Endodermal cell (in vitro differentiated cells): ENCODE measurements at regions not wholly inside any gene's neighbourhood (a gene's known extent, or its start where the extent isn't known, plus 50 kb on each side); places are given as distances from the start of the nearest gene placed in this dataset.

Experiments used
- DNase-seq: peaks from one replicate; pipeline ENCODE4 v3.0.0-alpha.2; 2017
- H3K27ac ChIP-seq: 2 replicates; pipeline ENCODE4 v1.5.1; 2013; ENCODE audit warnings: mild to moderate bottlenecking, low read depth, low read length, moderate library complexity
- H3K27me3 ChIP-seq: 2 replicates; pipeline ENCODE4 v1.6.1; 2013; ENCODE audit warnings: mild to moderate bottlenecking, low read length, moderate library complexity; ENCODE audit not compliant: insufficient read depth, control insufficient read depth, poor library complexity, severe bottlenecking
- H3K36me3 ChIP-seq: 2 replicates; pipeline ENCODE4 v1.7.0; 2013; ENCODE audit warnings: mild to moderate bottlenecking, low read length, moderate library complexity; ENCODE audit not compliant: control insufficient read depth, insufficient read depth
- H3K4me1 ChIP-seq: one replicate; pipeline ENCODE4 v1.7.0; 2013; ENCODE audit warnings: low read length; ENCODE audit not compliant: control insufficient read depth, insufficient read depth
- H3K4me3 ChIP-seq: 2 replicates; pipeline ENCODE4 v1.5.1; 2013; ENCODE audit warnings: mild to moderate bottlenecking, low read length, moderate library complexity
- H3K9ac ChIP-seq: 2 replicates; pipeline ENCODE4 v1.6.1; 2013; ENCODE audit warnings: mild to moderate bottlenecking, low read length, moderate library complexity; ENCODE audit not compliant: poor library complexity, severe bottlenecking; ENCODE audit errors: extremely low read depth
- H3K9me3 ChIP-seq: 2 replicates; pipeline ENCODE4 v1.6.1; 2013; ENCODE audit warnings: mild to moderate bottlenecking, low read length, moderate library complexity; ENCODE audit not compliant: control insufficient read depth
- H3K27ac Mint-ChIP-seq: 2 replicates; pipeline ENCODE4 v1.8.0; 2020; ENCODE audit warnings: mixed read lengths
- H3K27me3 Mint-ChIP-seq: 2 replicates; pipeline ENCODE4 v1.8.0; 2021; ENCODE audit warnings: mild to moderate bottlenecking, mixed read lengths; ENCODE audit not compliant: insufficient read depth
- H3K36me3 Mint-ChIP-seq: 2 replicates; pipeline ENCODE4 v1.8.0; 2020; ENCODE audit warnings: low read depth, mixed read lengths
- H3K4me1 Mint-ChIP-seq: 2 replicates; pipeline ENCODE4 v1.8.0; 2020; ENCODE audit warnings: mixed read lengths
- H3K4me3 Mint-ChIP-seq: 2 replicates; pipeline ENCODE4 v1.8.0; 2020; ENCODE audit warnings: mild to moderate bottlenecking, moderate library complexity, mixed read lengths
- H3K9me3 Mint-ChIP-seq: 2 replicates; pipeline ENCODE4 v1.8.0; 2020; ENCODE audit warnings: mild to moderate bottlenecking, mixed read lengths
- WGBS, 2 experiments: methylation state at CpG; one replicate each; pipeline versions ENCODE4 v1.1.5 to v1.1.7; 2013; ENCODE audit warnings: missing lambda C conversion rate in 2 of 2, mixed read lengths in 1 of 2; ENCODE audit not compliant: insufficient coverage in 1 of 2, insufficient read length in 1 of 2; 5-methylcytosine and 5-hydroxymethylcytosine counted together
- TF ChIP-seq, protein P1 (sequence below): fragments of 200-600 bp; sonication (generic); conservative IDR thresholded peaks from 2 replicates; pipeline ENCODE4 v1.5.0; 2021; ENCODE audit warnings: antibody characterized with exemption, mild to moderate bottlenecking

DNA sequence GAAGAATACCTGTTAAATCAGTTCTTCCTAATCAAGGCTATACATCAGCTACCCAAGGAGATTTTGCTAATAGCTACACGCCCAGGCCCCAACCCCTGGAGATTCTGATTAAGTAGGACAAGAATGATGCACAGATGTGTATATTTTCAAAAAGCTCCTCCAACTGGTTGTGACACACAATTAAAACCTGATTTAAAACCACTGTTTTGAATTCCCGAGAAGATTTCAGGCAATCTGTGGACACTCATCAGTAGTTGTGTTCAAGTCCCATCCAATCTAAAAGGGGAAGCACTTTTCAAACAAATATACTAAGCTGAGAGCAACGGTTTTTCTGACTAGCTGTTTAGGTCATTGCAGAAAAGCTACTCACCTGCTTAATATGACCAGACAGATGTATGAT is 118.9 kb upstream of the NHSL1 start:
- no peak overlapping the region for H3K4me3 Mint-ChIP-seq
- no peaks in the 10 kb centered on the region for H3K9me3 ChIP-seq
- no peaks in the 10 kb centered on the region for H3K27me3 ChIP-seq
- WGBS, 2 experiments, result 89 to 90% methylated on average over 3 of the region's 3 CpGs
- TF ChIP-seq, protein P1, sequence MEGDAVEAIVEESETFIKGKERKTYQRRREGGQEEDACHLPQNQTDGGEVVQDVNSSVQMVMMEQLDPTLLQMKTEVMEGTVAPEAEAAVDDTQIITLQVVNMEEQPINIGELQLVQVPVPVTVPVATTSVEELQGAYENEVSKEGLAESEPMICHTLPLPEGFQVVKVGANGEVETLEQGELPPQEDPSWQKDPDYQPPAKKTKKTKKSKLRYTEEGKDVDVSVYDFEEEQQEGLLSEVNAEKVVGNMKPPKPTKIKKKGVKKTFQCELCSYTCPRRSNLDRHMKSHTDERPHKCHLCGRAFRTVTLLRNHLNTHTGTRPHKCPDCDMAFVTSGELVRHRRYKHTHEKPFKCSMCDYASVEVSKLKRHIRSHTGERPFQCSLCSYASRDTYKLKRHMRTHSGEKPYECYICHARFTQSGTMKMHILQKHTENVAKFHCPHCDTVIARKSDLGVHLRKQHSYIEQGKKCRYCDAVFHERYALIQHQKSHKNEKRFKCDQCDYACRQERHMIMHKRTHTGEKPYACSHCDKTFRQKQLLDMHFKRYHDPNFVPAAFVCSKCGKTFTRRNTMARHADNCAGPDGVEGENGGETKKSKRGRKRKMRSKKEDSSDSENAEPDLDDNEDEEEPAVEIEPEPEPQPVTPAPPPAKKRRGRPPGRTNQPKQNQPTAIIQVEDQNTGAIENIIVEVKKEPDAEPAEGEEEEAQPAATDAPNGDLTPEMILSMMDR, result no peak
- no peak overlapping the region for H3K27ac Mint-ChIP-seq
- DNase-seq, result no peak
- H3K27ac ChIP-seq, result no peak overlapping the region
- no peaks in the 10 kb centered on the region for H3K4me1 ChIP-seq
- H3K9me3 Mint-ChIP-seq, result peaks cover 5% of the 10 kb centered on the region
- peaks cover 9% of the 10 kb centered on the region for H3K36me3 Mint-ChIP-seq
- no peaks in the 10 kb centered on the region for H3K27me3 Mint-ChIP-seq
- H3K36me3 ChIP-seq, result no peaks in the 10 kb centered on the region
- no peak overlapping the region for H3K4me3 ChIP-seq
- no peak overlapping the region for H3K9ac ChIP-seq
- no peaks in the 10 kb centered on the region for H3K4me1 Mint-ChIP-seq

DNA sequence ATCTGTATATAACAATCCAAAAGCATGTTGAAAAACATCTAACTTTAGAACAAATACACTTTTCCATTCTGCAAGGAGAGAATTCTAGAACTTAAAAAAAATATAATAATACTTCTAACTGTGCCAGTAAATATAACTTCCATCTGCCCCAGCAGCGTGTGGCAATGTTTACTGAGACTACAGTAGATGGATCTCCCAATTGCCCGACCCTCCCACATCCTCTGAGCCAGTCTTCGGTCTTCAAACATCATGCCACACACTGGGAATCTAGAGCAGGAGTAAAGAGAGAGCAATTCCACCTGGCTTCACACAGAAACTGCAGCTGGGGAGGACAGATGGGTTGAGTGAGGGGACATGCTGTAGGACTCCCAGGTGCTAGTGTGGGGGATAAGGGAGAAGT is 121.3 kb upstream of the NHSL1 start:
- TF ChIP-seq, protein P1, result no peak
- Mint-ChIP-seq H3K36me3 (peaks cover 4% of the 10 kb centered on the region), H3K4me1 (no peaks in the 10 kb centered on the region), H3K27ac (no peak overlapping the region), H3K4me3 (no peak overlapping the region), H3K27me3 (no peaks in the 10 kb centered on the region), H3K9me3 (no peaks in the 10 kb centered on the region)
- H3K36me3 ChIP-seq, result no peaks in the 10 kb centered on the region
- no peaks in the 10 kb centered on the region for H3K4me1 ChIP-seq
- no peaks in the 10 kb centered on the region for H3K9me3 ChIP-seq
- H3K27me3 ChIP-seq, result no peaks in the 10 kb centered on the region
- no peak overlapping the region for H3K4me3 ChIP-seq
- H3K27ac ChIP-seq, result no peak overlapping the region
- H3K9ac ChIP-seq, result no peak overlapping the region
- WGBS, 2 experiments, result 93 to 98% methylated on average over 3 of the region's 3 CpGs
- DNase-seq, result no peak

DNA sequence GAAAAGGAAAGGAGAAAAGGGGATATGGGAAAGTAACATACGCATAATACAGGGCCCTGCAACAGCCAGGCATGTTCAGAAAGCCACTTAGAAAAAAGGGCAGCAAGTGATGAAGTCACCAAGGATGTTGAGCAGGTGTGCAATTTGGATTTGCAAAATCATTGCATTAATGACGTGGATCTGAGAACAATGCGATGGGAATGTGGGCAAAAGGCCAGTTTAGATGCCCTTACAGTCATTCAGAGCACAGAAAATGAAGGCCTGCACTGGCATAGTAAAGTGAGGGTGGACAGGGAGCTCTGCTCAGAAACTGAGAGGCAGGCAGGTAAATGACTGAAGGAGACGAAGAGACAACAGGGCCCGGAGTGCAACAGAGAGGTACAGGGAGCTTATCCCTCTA is 123.7 kb upstream of the NHSL1 start:
- H3K4me3 ChIP-seq, result no peak overlapping the region
- no peak overlapping the region for H3K27ac ChIP-seq
- H3K36me3 Mint-ChIP-seq, result peaks cover 12% of the 10 kb centered on the region
- H3K27me3 ChIP-seq, result no peaks in the 10 kb centered on the region
- WGBS, 2 experiments, result 92 to 96% methylated on average over 4 to 5 of the region's 5 CpGs
- no peaks in the 10 kb centered on the region for H3K4me1 Mint-ChIP-seq
- TF ChIP-seq, protein P1, result no peak
- H3K4me1 ChIP-seq, result no peaks in the 10 kb centered on the region
- no peaks in the 10 kb centered on the region for H3K9me3 ChIP-seq
- DNase-seq, result no peak
- H3K9ac ChIP-seq, result no peak overlapping the region
- H3K27ac Mint-ChIP-seq, result no peak overlapping the region
- H3K4me3 Mint-ChIP-seq, result no peak overlapping the region
- H3K36me3 ChIP-seq, result no peaks in the 10 kb centered on the region
- no peaks in the 10 kb centered on the region for H3K27me3 Mint-ChIP-seq
- no peaks in the 10 kb centered on the region for H3K9me3 Mint-ChIP-seq
